Fibroblast of lung (primary cell): ENCODE measurements at regions not wholly inside any gene's neighbourhood (a gene's known extent, or its start where the extent isn't known, plus 50 kb on each side); places are given as distances from the start of the nearest gene placed in this dataset.

Experiments used
- DNase-seq, 2 donors: peaks; one replicate each; pipeline versions ENCODE4 v3.0.0 to v3.0.0-alpha.2; 2010; ENCODE audit warnings: low read depth in 2 of 2
- H2AFZ ChIP-seq: 2 replicates; pipeline ENCODE4 v1.5.1; 2012; ENCODE audit warnings: low read length, control low read depth, inconsistent platforms
- H3K27ac ChIP-seq: 2 replicates; pipeline ENCODE4 v1.5.1; 2011; ENCODE audit warnings: low read length, control low read depth; ENCODE audit not compliant: insufficient read depth
- H3K27me3 ChIP-seq: 2 replicates; pipeline ENCODE4 v1.5.1; 2011; ENCODE audit warnings: mild to moderate bottlenecking, low read length; ENCODE audit not compliant: control insufficient read depth, insufficient read depth
- H3K36me3 ChIP-seq: 2 replicates; pipeline ENCODE4 v1.5.1; 2011; ENCODE audit warnings: low read length; ENCODE audit not compliant: control insufficient read depth, insufficient read depth
- H3K4me1 ChIP-seq: 2 replicates; pipeline ENCODE4 v1.5.1; 2011; ENCODE audit warnings: low read length; ENCODE audit not compliant: control insufficient read depth, insufficient read depth; ENCODE audit errors: extremely low read depth
- H3K4me2 ChIP-seq: 2 replicates; pipeline ENCODE4 v1.5.1; 2011; ENCODE audit warnings: low read length, control low read depth; ENCODE audit not compliant: insufficient read depth; ENCODE audit errors: extremely low read depth
- H3K4me3 ChIP-seq, 4 experiments: fragments of 200-600 bp in 1 of 4; sonication (generic) in 1 of 4; replicated peaks in 1 of 4; 2 replicates each; pipeline ENCODE4 v1.5.1; 2011 to 2016; ENCODE audit warnings: low read length in 4 of 4, low read depth in 3 of 4, mild to moderate bottlenecking in 3 of 4, control low read depth in 2 of 4, inconsistent platforms in 1 of 4, mixed read lengths in 1 of 4; ENCODE audit not compliant: insufficient read depth in 1 of 4; ENCODE audit errors: control extremely low read depth in 1 of 4
- H3K79me2 ChIP-seq: 2 replicates; pipeline ENCODE4 v1.5.1; 2012; ENCODE audit warnings: mild to moderate bottlenecking, low read length, inconsistent platforms; ENCODE audit not compliant: control insufficient read depth, insufficient read depth
- H3K9ac ChIP-seq: 2 replicates; pipeline ENCODE4 v1.5.1; 2011; ENCODE audit warnings: mild to moderate bottlenecking, low read length, control low read depth; ENCODE audit not compliant: insufficient read depth
- H3K9me3 ChIP-seq: 2 replicates; pipeline ENCODE4 v1.5.1; 2012; ENCODE audit warnings: low read depth, low read length; ENCODE audit not compliant: control insufficient read depth, insufficient read depth
- H4K20me1 ChIP-seq: 2 replicates; pipeline ENCODE4 v1.5.1; 2011; ENCODE audit warnings: low read length; ENCODE audit not compliant: control insufficient read depth, insufficient read depth; ENCODE audit errors: extremely low read depth
- EZH2 ChIP-seq: IDR thresholded peaks from 2 replicates; pipeline ENCODE4 v1.5.1; 2012; ENCODE audit warnings: low read length, control low read depth, mild to moderate bottlenecking; ENCODE audit errors: missing control alignments
- TF ChIP-seq, protein P1 (sequence below), 2 donors: IDR thresholded peaks in 1 of 2; conservative IDR thresholded peaks in 1 of 2; 1 replicate in 1 of 2; 2 replicates in 1 of 2; pipeline ENCODE4 v1.5.1; 2011 to 2012; ENCODE audit warnings: low read length in 2 of 2, control low read depth in 1 of 2, inconsistent platforms in 1 of 2, low read depth in 1 of 2, mild to moderate bottlenecking in 1 of 2

DNA sequence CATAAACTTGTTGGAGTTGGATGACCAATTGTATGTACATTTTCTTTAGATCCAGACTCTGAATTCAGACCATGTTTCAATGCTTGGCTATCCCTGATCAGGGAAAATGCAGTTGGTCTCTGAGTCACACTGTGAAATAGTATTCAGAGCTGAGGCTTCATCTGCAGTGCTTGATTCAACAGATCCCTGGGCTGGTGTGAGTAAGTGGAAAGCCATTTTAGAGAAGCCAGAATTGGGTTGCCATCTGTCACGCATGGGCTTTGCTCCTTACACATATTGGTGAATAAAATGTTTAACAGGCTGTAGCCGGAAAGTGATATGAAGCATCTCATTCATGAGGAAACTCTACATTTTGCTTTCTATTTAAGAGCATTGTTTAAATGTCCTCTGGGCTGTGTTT lies 50.0 kb upstream of the ACYP2 start:
- H3K4me3 ChIP-seq: no peak overlapping the region
- H2AFZ ChIP-seq: no peak overlapping the region
- H3K4me1 ChIP-seq: no peaks in the 10 kb centered on the region
- no peaks in the 10 kb centered on the region for H3K27me3 ChIP-seq
- no peak overlapping the region for H3K4me2 ChIP-seq
- TF ChIP-seq EZH2: no peak
- TF ChIP-seq, protein P1, sequence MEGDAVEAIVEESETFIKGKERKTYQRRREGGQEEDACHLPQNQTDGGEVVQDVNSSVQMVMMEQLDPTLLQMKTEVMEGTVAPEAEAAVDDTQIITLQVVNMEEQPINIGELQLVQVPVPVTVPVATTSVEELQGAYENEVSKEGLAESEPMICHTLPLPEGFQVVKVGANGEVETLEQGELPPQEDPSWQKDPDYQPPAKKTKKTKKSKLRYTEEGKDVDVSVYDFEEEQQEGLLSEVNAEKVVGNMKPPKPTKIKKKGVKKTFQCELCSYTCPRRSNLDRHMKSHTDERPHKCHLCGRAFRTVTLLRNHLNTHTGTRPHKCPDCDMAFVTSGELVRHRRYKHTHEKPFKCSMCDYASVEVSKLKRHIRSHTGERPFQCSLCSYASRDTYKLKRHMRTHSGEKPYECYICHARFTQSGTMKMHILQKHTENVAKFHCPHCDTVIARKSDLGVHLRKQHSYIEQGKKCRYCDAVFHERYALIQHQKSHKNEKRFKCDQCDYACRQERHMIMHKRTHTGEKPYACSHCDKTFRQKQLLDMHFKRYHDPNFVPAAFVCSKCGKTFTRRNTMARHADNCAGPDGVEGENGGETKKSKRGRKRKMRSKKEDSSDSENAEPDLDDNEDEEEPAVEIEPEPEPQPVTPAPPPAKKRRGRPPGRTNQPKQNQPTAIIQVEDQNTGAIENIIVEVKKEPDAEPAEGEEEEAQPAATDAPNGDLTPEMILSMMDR (conservative IDR thresholded peaks at IDR 0.05 in 1 of 2, IDR thresholded peaks at IDR 0.05 in 1 of 2; ENCODE audit: low read depth in 1 of 2, low read length in 2 of 2): no peak
- no peak overlapping the region for H3K9ac ChIP-seq
- no peaks in the 10 kb centered on the region for H3K79me2 ChIP-seq
- H3K36me3 ChIP-seq: no peaks in the 10 kb centered on the region
- no peaks in the 10 kb centered on the region for H4K20me1 ChIP-seq
- H3K27ac ChIP-seq: no peak overlapping the region
- DNase-seq: peak; percentile 65 to 97
- no peaks in the 10 kb centered on the region for H3K9me3 ChIP-seq

DNA sequence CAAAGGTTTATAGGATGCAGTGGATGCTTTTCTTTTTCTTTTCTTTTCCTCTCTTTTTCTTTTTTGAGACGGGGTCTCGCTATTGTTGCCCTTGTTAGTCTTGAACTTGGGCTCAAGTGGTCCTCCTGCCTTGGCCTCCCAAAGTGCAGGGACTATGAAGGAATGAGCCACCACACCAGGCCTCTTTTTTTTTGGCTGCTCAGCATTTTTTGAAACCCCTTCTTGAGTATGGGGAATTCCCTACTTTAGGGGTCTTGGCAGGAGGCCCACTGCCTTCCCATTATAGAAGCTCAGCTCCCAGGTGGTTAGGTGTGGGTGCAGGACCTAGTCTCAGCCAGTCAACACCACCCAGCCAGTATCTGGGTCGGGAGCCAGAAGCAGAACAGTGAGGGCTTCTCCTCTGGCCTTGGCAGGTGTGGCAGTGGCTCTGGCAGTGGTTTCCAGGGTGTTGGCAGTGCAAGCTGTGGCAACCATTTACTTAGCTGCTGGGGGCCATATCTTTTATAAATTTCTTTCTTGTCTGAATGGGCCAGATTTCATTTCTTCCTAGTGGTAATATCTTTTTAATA lies 51.4 kb upstream of the ACYP2 start:
- DNase-seq: no peak
- Histone ChIP-seq H3K4me1 (no peaks in the 10 kb centered on the region), H3K9ac (no peak overlapping the region), H3K4me2 (no peak overlapping the region), H3K36me3 (no peaks in the 10 kb centered on the region), H3K27ac (no peak overlapping the region), H3K79me2 (no peaks in the 10 kb centered on the region), H2AFZ (no peak overlapping the region), H4K20me1 (no peaks in the 10 kb centered on the region), H3K4me3 (no peak overlapping the region), H3K9me3 (no peaks in the 10 kb centered on the region), H3K27me3 (no peaks in the 10 kb centered on the region)
- no peak for TF ChIP-seq EZH2
- TF ChIP-seq, protein P1 (conservative IDR thresholded peaks at IDR 0.05 in 1 of 2, IDR thresholded peaks at IDR 0.05 in 1 of 2; ENCODE audit: low read depth in 1 of 2, low read length in 2 of 2): no peak

DNA sequence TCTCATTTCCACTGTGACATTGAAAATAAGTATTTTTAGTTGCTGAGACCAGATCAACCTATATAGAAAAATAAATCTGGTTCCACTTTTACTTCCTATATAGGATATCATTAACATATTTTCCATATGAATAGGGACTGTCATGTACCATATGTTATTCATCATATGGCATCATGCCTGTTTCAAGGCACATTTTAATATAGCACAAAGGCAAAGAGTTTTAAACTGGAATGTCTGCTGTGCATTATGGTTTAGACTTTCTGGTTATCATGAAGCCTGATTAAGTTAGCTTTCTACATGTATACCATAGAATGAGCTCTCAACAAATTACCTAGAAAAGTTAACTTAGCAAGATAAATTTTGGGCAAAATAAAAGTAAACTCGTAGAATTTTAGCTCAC lies 53.0 kb upstream of the ACYP2 start:
- H3K9me3 ChIP-seq: no peaks in the 10 kb centered on the region
- no peak for DNase-seq
- no peaks in the 10 kb centered on the region for H3K36me3 ChIP-seq
- H4K20me1 ChIP-seq: no peaks in the 10 kb centered on the region
- H3K27ac ChIP-seq: no peak overlapping the region
- H3K79me2 ChIP-seq: no peaks in the 10 kb centered on the region
- H3K4me2 ChIP-seq: no peak overlapping the region
- no peak overlapping the region for H3K9ac ChIP-seq
- no peaks in the 10 kb centered on the region for H3K27me3 ChIP-seq
- no peak overlapping the region for H2AFZ ChIP-seq
- no peaks in the 10 kb centered on the region for H3K4me1 ChIP-seq
- TF ChIP-seq, protein P1 (conservative IDR thresholded peaks at IDR 0.05 in 1 of 2, IDR thresholded peaks at IDR 0.05 in 1 of 2; ENCODE audit: low read depth in 1 of 2, low read length in 2 of 2): no peak
- TF ChIP-seq EZH2: no peak
- H3K4me3 ChIP-seq: no peak overlapping the region
